ENCODE measurements at regions not wholly inside any gene's neighbourhood (a gene's known extent, or its start where the extent isn't known, plus 50 kb on each side); places are given as distances from the start of the nearest gene placed in this dataset.

DNA sequence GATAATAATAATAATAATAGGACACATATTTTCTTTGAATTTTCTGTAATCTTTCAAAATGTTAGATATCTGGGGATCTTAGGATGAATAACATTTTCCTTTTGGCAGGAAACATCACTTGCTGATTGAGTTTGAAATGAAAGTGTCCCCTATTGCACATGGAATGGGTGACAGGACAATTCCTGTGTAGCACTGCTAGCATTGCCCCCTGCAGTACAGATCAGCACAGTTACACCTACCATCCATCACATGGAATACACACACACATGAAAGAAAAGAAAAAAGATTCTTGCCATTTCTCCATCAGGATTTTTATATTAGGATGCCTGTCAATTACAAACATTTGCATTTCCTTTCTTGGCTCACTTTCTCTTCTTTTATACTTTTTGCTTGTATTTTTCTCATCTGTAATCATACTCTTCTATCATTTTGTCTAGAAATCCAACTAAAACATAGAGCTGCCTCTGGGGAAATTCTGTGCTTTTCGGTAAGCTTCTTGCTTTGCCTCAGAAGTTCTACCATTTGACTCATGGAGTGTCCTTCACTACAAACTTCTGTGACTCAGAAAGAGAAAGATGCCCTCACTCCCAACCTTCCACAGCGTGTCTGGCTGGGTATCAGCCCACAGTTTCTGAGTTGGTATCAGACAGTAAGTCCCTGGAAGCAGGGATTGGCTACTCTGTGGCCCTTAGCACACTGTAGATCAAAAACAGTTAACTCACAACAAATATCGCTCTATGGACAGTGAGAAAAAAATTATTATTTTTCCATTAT lies 641.2 kb downstream of the PTPRC start:
- Histone ChIP-seq H3K4me3 (no peak overlapping the region), H3K27ac (no peak overlapping the region), H3K27me3 (no peaks in the 10 kb centered on the region), H3K9me3 (no peaks in the 10 kb centered on the region), H3K36me3 (no peaks in the 10 kb centered on the region), H3K4me1 (no peaks in the 10 kb centered on the region)
- no peak for DNase-seq
- no peak for TF ChIP-seq POLR2A (IDR thresholded peaks at IDR 0.05)
- TF ChIP-seq, protein P1, sequence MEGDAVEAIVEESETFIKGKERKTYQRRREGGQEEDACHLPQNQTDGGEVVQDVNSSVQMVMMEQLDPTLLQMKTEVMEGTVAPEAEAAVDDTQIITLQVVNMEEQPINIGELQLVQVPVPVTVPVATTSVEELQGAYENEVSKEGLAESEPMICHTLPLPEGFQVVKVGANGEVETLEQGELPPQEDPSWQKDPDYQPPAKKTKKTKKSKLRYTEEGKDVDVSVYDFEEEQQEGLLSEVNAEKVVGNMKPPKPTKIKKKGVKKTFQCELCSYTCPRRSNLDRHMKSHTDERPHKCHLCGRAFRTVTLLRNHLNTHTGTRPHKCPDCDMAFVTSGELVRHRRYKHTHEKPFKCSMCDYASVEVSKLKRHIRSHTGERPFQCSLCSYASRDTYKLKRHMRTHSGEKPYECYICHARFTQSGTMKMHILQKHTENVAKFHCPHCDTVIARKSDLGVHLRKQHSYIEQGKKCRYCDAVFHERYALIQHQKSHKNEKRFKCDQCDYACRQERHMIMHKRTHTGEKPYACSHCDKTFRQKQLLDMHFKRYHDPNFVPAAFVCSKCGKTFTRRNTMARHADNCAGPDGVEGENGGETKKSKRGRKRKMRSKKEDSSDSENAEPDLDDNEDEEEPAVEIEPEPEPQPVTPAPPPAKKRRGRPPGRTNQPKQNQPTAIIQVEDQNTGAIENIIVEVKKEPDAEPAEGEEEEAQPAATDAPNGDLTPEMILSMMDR (IDR thresholded peaks at IDR 0.05), result no peak

- no peak for TF ChIP-seq POLR2A (IDR thresholded peaks at IDR 0.05)
- TF ChIP-seq, protein P1 (IDR thresholded peaks at IDR 0.05), result no peak
- no peaks in the 10 kb centered on the region for H3K4me1 ChIP-seq
These were observed 644.0 kb downstream of the PTPRC start for GRCh38 chr1:199282751-199283305.

DNA sequence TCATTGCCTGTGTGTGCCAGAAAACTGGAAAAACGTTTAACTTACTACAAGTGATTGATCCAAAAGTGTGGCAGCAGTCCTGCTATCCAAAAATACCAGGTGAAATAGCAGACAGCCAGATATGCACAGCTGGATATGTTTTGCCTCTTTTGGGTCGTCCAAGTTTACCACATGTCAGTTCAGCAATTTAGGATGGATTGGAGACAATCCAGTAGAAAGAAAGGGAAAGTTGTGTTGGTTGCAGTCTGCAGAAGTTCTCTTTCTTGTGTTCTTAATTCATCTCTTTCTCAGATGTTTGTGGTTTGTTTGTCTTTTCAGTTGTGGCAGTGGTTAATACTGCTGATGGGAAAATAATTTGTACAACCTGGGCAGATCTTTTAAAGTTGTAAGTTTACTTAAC lies 645.0 kb downstream of the PTPRC start:
- TF ChIP-seq POLR2A (IDR thresholded peaks at IDR 0.05), result no peak
- TF ChIP-seq, protein P1 (IDR thresholded peaks at IDR 0.05), result no peak
- H3K36me3 ChIP-seq, result no peaks in the 10 kb centered on the region
- no peaks in the 10 kb centered on the region for H3K4me1 ChIP-seq
- no peaks in the 10 kb centered on the region for H3K9me3 ChIP-seq
- no peak overlapping the region for H3K4me3 ChIP-seq
- DNase-seq, result no peak
- no peaks in the 10 kb centered on the region for H3K27me3 ChIP-seq
- no peak overlapping the region for H3K27ac ChIP-seq

More at GRCh38 chr1:199282751-199283305, 644.0 kb downstream of the PTPRC start:
- no peaks in the 10 kb centered on the region for H3K27me3 ChIP-seq
- no peak overlapping the region for H3K27ac ChIP-seq
- H3K9me3 ChIP-seq, result no peaks in the 10 kb centered on the region
- no peaks in the 10 kb centered on the region for H3K36me3 ChIP-seq
- DNase-seq, result no peak
- H3K4me3 ChIP-seq, result no peak overlapping the region

GRCh38 chr1:199287206-199287605 lies 648.4 kb downstream of the PTPRC start:
- H3K36me3 ChIP-seq, result no peaks in the 10 kb centered on the region
- H3K4me3 ChIP-seq, result no peak overlapping the region
- no peaks in the 10 kb centered on the region for H3K4me1 ChIP-seq
- H3K27me3 ChIP-seq, result no peaks in the 10 kb centered on the region
- no peaks in the 10 kb centered on the region for H3K9me3 ChIP-seq
- no peak for DNase-seq
- no peak for TF ChIP-seq POLR2A (IDR thresholded peaks at IDR 0.05)
- TF ChIP-seq, protein P1 (IDR thresholded peaks at IDR 0.05), result no peak
- H3K27ac ChIP-seq, result no peak overlapping the region

DNA sequence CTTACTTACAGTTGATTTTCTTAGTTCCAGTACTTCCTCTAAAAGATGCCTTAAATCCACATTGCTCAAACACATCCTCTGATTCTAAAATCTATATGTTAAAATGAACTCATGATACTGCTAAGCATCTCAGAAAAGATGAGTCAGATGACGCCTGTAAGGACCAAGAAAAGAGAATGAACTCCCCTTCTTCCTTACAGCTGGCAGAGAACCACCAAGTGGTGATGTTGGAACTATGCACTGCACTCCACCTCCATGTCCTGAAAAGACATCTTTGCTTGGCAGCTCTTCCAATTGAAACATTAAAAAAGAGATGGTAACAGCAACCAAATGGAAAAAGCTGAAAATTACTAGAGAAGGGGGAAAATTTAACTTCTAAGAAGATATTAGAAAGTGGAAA lies 648.8 kb downstream of the PTPRC start:
- Histone ChIP-seq H3K27ac (no peak overlapping the region), H3K36me3 (no peaks in the 10 kb centered on the region), H3K4me3 (no peak overlapping the region), H3K9me3 (no peaks in the 10 kb centered on the region), H3K27me3 (no peaks in the 10 kb centered on the region), H3K4me1 (no peaks in the 10 kb centered on the region)
- no peak for TF ChIP-seq POLR2A (IDR thresholded peaks at IDR 0.05)
- TF ChIP-seq, protein P1 (IDR thresholded peaks at IDR 0.05), result no peak
- DNase-seq, result no peak

Measured in Peyer's patch (tissue), 4 donors.